AG08396 (cell line): ENCODE measurements at regions not wholly inside any gene's neighbourhood (a gene's known extent, or its start where the extent isn't known, plus 50 kb on each side); places are given as distances from the start of the nearest gene placed in this dataset.
"Not testable (repeated sequence)": the region's sequence is repeated elsewhere in the genome, so short reads cannot be mapped to it uniquely, and the experiment has no call there.

ENCODE experiments used
- DNase-seq: peaks from one replicate; pipeline ENCODE4 v3.0.0; 2012; ENCODE audit warnings: low spot score, mixed read lengths

- DNase-seq: not testable (repeated sequence)
Measured at GRCh38 chr17:45586651-45586934, 96.1 kb upstream of the PLEKHM1 start.

GRCh38 chr17:45592433-45592923 is 102.0 kb upstream of the PLEKHM1 start:
- peak; percentile 16 for DNase-seq

DNA sequence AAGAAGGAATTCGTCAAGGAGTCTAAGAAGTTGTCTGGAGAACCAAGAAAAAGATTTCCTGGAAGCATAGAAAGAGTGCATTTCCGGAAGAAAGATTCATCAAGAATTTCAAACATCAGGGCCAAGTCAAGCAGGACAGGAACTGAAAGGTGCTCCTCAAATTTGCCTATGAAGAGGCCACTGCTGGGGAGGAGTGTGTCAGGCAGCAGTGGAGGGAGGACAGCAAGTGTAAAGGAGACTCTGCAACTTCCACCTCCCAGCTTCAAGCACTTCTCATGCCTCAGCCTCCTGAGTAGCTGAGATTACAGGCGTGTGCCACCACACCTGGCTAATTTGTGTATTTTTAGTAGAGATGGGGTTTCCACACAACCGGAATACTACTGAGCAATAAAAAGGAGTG is 105.8 kb upstream of the PLEKHM1 start:
- DNase-seq: not testable (repeated sequence)

DNA sequence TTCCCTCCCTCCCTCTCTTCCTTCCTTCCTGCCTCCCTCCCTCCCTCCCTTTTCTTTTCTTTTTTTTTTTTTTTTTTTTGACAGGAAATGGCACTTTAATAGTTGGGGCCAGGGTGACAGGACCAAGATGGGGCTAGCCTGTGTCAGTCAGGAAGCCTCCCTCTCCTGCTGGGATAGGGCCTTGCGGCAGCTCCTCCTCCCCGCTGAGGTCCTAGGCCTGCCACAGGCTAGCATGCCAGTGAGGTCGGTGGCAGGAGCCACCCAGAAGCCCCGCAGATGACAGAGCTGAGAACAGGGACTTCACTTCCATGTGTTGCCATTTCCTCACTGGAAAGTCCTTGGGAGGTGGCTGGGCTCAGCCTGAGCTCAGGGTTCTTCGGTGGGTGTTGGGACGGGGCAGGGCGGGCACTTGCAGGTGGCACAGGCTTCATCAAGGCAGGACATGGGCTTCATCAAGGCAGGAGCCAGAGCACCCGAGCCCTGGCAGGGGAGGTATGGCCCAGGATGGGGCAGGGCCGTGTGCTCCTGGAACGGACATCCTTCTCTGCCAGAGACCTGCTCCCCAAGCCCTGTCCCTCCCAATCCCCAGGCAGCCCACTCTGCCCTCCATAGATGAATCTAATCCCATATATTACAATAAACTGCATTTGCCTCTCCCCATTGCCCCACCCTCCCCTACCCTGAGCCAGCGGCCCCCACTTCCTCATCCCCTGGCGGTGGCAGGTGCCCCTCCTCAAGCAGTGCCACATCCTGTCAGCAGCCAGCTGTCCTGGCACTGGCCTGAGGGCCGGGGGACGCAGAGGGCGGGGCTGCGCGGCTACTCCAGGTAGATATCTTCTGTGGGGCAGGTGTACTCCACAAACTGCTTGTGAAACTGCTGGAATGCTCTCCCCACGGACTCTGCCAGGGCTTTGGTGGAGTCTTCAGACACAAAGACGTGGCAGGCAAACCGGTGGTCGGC is 109.8 kb upstream of the PLEKHM1 start:
- DNase-seq: not testable (repeated sequence)

DNA sequence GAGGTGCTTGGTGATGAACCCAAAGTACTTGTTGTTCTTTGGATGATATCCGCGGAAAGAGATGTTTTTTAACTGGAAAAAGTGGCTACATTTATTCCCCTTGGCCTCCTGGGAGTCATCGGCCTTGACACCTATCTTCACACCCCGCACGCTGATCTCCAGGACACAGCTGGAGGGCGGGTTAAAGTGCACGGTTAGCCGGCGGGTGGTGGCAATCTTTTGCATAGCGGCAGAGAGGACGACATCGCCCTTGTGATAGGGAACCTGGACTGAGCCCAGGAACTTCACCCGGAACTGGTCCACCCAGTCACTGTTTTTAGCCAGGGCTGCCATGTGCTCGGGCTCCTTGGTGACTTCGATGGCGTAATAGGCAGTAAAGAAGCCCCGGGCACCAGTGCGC is 110.5 kb upstream of the PLEKHM1 start:
- not testable (repeated sequence) for DNase-seq

- not testable (repeated sequence) for DNase-seq
Measured at GRCh38 chr17:45601605-45602539, 111.4 kb upstream of the PLEKHM1 start.

DNA sequence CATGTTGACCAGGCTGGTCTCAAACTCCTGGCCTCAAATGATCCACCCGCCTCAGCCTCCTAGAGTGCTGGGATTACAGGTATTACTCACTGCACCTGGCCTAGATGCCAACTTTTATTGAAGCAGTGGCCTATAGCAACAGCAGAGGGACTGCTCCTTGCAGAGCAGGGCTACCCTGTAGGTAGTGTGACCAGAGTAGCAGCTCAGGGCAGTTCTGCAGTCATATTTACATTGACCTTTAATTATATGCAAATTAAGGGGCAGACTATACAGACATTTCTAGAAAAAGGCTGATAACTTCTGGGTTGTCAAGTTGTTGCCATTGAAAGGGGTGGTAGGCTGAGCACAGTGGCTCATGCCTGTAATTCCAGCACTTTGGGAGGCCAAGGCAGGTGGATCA is 115.2 kb upstream of the PLEKHM1 start:
- DNase-seq: not testable (repeated sequence)

DNA sequence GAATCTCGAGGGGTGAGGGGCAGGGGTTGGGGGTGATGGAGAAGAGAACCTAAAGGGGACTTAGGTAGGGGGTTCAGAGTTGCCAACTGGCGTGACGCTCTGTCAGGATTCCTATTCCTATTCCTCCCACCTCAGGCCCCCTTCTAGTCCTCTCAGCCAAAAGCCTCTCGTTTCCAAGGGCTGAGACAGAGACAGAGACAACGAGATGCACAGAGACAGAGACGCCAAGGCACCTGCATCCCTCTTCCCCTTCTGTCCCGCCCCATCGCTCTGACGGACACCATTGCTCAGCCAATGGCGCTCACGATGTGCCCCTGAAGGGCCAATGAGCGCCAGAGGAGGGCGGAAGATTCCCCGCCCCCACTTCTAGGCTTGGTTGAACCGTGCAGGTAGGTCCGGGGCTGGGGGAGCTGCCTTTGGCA is 129.5 kb upstream of the PLEKHM1 start:
- not testable (repeated sequence) for DNase-seq

GRCh38 chr17:45620468-45620867 is 129.9 kb upstream of the PLEKHM1 start:
- DNase-seq: not testable (repeated sequence)

- not testable (repeated sequence) for DNase-seq
Measured at GRCh38 chr17:45621087-45621486, 130.6 kb upstream of the PLEKHM1 start.

DNA sequence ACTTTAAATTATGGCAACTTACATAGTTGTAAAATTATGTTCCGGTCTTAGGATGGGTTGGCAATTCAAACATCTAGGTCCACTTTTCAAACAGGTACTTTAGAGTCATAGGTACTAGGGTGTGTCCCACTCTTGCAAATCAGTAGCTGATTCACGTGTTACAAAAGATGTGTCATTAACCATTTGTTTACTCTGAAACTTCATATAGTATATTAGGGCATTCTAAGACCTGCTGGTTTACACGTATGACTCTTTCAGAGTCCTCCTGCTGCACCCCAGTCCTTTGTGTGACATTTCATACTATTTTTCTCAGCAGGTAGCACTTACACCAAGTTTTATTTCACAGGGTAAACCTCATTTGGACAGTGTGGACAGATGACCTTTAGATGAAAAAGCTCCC is 131.8 kb upstream of the PLEKHM1 start:
- DNase-seq: not testable (repeated sequence)

DNA sequence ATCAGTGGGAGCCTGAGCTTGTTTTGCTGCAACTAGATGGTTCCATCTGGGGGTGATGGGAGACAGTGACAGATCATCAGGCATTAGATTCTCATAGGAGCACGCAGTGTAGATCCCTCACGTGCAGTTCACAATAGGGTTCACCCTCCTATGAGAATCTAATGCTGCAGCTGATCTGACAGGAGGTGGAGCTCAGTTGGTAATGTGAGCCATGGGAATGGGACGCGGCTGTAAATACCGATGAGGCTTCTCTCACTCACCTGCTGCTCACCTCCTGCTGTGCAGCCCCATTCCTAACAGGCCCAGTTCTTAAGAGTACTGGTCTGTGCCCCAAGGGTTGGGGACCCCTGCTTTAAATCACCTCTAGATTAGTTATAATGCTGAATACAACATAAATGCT is 137.5 kb upstream of the PLEKHM1 start:
- no peak for DNase-seq

GRCh38 chr17:45631941-45632340 is 141.4 kb upstream of the PLEKHM1 start:
- DNase-seq: no peak

GRCh38 chr17:45639297-45639849 is 144.7 kb upstream of the CRHR1 start:
- peak; percentile 50 for DNase-seq

GRCh38 chr17:45640141-45640850 is 143.8 kb upstream of the CRHR1 start:
- peak; percentile 78 for DNase-seq

DNA sequence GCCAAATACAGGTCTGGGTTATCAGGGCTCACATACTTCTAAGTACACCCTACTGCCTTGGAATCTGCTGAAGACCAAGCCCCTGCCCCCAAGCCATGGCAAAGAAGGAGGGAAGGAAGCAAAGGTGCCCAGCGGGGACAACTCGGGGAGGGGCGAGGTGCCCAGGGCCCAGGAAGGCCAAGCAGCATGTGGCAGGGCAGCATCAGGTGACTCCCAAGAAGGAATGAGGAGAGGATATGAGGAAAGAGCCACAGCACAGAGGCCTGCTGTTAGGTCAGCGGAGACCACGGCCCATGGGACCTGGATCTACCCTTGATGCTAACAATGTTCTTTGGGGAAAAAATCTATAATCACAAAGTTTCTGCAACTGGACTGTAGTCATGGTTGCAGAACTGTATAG is 142.6 kb upstream of the CRHR1 start:
- no peak for DNase-seq

GRCh38 chr17:45643591-45643990 is 140.5 kb upstream of the CRHR1 start:
- DNase-seq: no peak

- not testable (repeated sequence) for DNase-seq
Measured at GRCh38 chr17:45644637-45645036, 139.5 kb upstream of the CRHR1 start.

GRCh38 chr17:45645330-45645729 is 138.8 kb upstream of the CRHR1 start:
- no peak for DNase-seq

- DNase-seq: no peak
Measured at GRCh38 chr17:45646288-45646988, 137.7 kb upstream of the CRHR1 start.

DNA sequence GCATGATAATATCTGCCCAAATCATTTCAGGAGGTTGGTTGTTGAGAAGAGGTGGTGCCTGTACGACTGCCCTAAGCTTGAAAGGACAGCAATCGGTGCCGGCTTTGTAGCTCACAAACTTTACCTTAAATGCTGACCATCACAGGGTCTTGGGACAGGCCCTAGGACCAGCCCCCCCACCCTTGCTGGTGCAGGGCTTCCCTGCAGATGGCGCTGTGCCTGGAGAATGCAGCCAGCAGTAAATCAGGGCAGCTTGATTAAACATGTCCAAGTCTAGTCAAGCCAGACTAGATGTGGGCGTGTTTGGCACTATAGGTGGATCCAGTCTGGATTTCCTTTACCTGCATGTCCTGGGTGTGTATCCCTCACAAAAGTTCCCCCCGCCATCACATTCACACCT is 135.5 kb upstream of the CRHR1 start:
- no peak for DNase-seq
